WI38 (cell line): ENCODE measurements at regions not wholly inside any gene's neighbourhood (a gene's known extent, or its start where the extent isn't known, plus 50 kb on each side); places are given as distances from the start of the nearest gene placed in this dataset.

Source experiments
- H3K4me3 ChIP-seq: 2 replicates; pipeline ENCODE4 v1.5.1; 2011; ENCODE audit warnings: low read depth, mild to moderate bottlenecking, control low read depth, low read length
- CTCF ChIP-seq: IDR thresholded peaks from 2 replicates; pipeline ENCODE4 v1.5.1; 2012; ENCODE audit warnings: low read depth, mild to moderate bottlenecking, control low read depth, low read length

GRCh38 chr5:174173766-174174165, 128.3 kb downstream of the NSG2 start:
- TF ChIP-seq CTCF = no peak
- no peak overlapping the region for H3K4me3 ChIP-seq

GRCh38 chr5:174175716-174176268, 130.3 kb downstream of the NSG2 start:
- no peak for TF ChIP-seq CTCF

GRCh38 chr5:174176511-174176910, 131.0 kb downstream of the NSG2 start:
- no peak overlapping the region for H3K4me3 ChIP-seq
- TF ChIP-seq CTCF = no peak

More at GRCh38 chr5:174175716-174176268, 130.3 kb downstream of the NSG2 start:
- H3K4me3 ChIP-seq = no peak overlapping the region

GRCh38 chr5:174177531-174177930, 132.0 kb downstream of the NSG2 start:
- H3K4me3 ChIP-seq = no peak overlapping the region
- no peak for TF ChIP-seq CTCF

- TF ChIP-seq CTCF = no peak
- H3K4me3 ChIP-seq = no peak overlapping the region
Measured at GRCh38 chr5:174177976-174178605, 132.6 kb downstream of the NSG2 start.

- no peak overlapping the region for H3K4me3 ChIP-seq
- no peak for TF ChIP-seq CTCF
Measured at GRCh38 chr5:174180639-174181038, 135.1 kb downstream of the NSG2 start.

GRCh38 chr5:174182111-174182510, 136.6 kb downstream of the NSG2 start:
- TF ChIP-seq CTCF = no peak
- no peak overlapping the region for H3K4me3 ChIP-seq
